ENCODE measurements at regions not wholly inside any gene's neighbourhood (a gene's known extent, or its start where the extent isn't known, plus 50 kb on each side); places are given as distances from the start of the nearest gene placed in this dataset.

- Histone ChIP-seq H3K36me3 (no peaks in the 10 kb centered on the region), H3K4me3 (no peak overlapping the region), H3K9me3 (no peaks in the 10 kb centered on the region), H3K27me3 (no peaks in the 10 kb centered on the region), H3K27ac (no peak overlapping the region), H3K4me1 (no peaks in the 10 kb centered on the region)
- TF ChIP-seq POLR2A (IDR thresholded peaks at IDR 0.05) = no peak
- TF ChIP-seq CTCF (IDR thresholded peaks at IDR 0.05) = no peak
- intact Hi-C loops (cut with DNase I) = no loop called here
- no peak for ATAC-seq
- no peak for DNase-seq
- WGBS, 4 donors = 80 to 100% (median 96%) methylated on average over 2 of the region's 2 CpGs
Measured at GRCh38 chr2:12948961-12949353, 232.2 kb downstream of the TRIB2 start.

- TF ChIP-seq POLR2A (IDR thresholded peaks at IDR 0.05) = no peak
- TF ChIP-seq CTCF (IDR thresholded peaks at IDR 0.05) = no peak
- DNase-seq (no peak), ATAC-seq (no peak)
- no peaks in the 10 kb centered on the region for H3K4me1 ChIP-seq
- no peaks in the 10 kb centered on the region for H3K36me3 ChIP-seq
- intact Hi-C loops (cut with DNase I) = no loop called here
- no peak overlapping the region for H3K27ac ChIP-seq
- no peak overlapping the region for H3K4me3 ChIP-seq
- WGBS, 4 donors = 75 to 86% (median 78%) methylated on average over 1 of the region's 1 CpG
- no peaks in the 10 kb centered on the region for H3K9me3 ChIP-seq
- H3K27me3 ChIP-seq = no peaks in the 10 kb centered on the region
Measured at GRCh38 chr2:12949406-12949805, 232.7 kb downstream of the TRIB2 start.

- 94 to 98% (median 96%) methylated on average over 3 of the region's 3 CpGs for WGBS, 4 donors
- Histone ChIP-seq H3K27ac (no peak overlapping the region), H3K4me3 (no peak overlapping the region), H3K36me3 (no peaks in the 10 kb centered on the region), H3K27me3 (no peaks in the 10 kb centered on the region), H3K9me3 (no peaks in the 10 kb centered on the region), H3K4me1 (no peaks in the 10 kb centered on the region)
- intact Hi-C loops (cut with DNase I) = no loop called here
- no peak for DNase-seq
- no peak for ATAC-seq
- TF ChIP-seq CTCF (IDR thresholded peaks at IDR 0.05) = no peak
- no peak for TF ChIP-seq POLR2A (IDR thresholded peaks at IDR 0.05)
Measured at GRCh38 chr2:12950174-12950573, 233.4 kb downstream of the TRIB2 start.

GRCh38 chr2:12950957-12951656 is 234.4 kb downstream of the TRIB2 start:
- Histone ChIP-seq H3K36me3 (no peaks in the 10 kb centered on the region), H3K27me3 (no peaks in the 10 kb centered on the region), H3K4me3 (no peak overlapping the region), H3K9me3 (no peaks in the 10 kb centered on the region), H3K4me1 (no peaks in the 10 kb centered on the region), H3K27ac (no peak overlapping the region)
- ATAC-seq (no peak), DNase-seq (no peak)
- 58 to 65% (median 60%) methylated on average over 8 of the region's 8 CpGs for WGBS, 4 donors
- TF ChIP-seq CTCF (IDR thresholded peaks at IDR 0.05) (no peak), POLR2A (IDR thresholded peaks at IDR 0.05) (no peak)
- intact Hi-C loops (cut with DNase I) = no loop called here

All from heart left ventricle (tissue), 16 donors.